ENCODE measurements at regions not wholly inside any gene's neighbourhood (a gene's known extent, or its start where the extent isn't known, plus 50 kb on each side); places are given as distances from the start of the nearest gene placed in this dataset.
"Not testable (repeated sequence)": the region's sequence is repeated elsewhere in the genome, so short reads cannot be mapped to it uniquely, and the experiment has no call there.

- H3K27ac ChIP-seq (ENCODE audit: low read depth, low read length): no peak overlapping the region
- no peak overlapping the region for H3K4me3 ChIP-seq (ENCODE audit: low read depth in 1 of 2, low read length in 2 of 2)
- no peaks in the 10 kb centered on the region for H3K9me3 ChIP-seq (ENCODE audit: low read length)
- no peaks in the 10 kb centered on the region for H3K27me3 ChIP-seq (ENCODE audit: control insufficient read depth in 1 of 2, insufficient read depth in 2 of 2, low read length in 2 of 2)
- no peak overlapping the region for H3K9ac ChIP-seq (ENCODE audit: low read length)
- no peaks in the 10 kb centered on the region for H3K36me3 ChIP-seq (ENCODE audit: insufficient read depth, low read length)
- H3K4me1 ChIP-seq (ENCODE audit: insufficient read depth, low read length): no peaks in the 10 kb centered on the region
Observed at GRCh38 chr3:147521646-147522045, 112.5 kb downstream of the ZIC1 start.

- not testable (repeated sequence) for H3K9ac ChIP-seq (ENCODE audit: low read length); H3K27ac ChIP-seq (ENCODE audit: low read depth, low read length)
Observed at GRCh38 chr3:147522780-147523179, 113.6 kb downstream of the ZIC1 start.

GRCh38 chr3:147529551-147529950 lies 120.4 kb downstream of the ZIC1 start:
- H3K4me1 ChIP-seq (ENCODE audit: insufficient read depth, low read length): no peaks in the 10 kb centered on the region
- no peaks in the 10 kb centered on the region for H3K27me3 ChIP-seq (ENCODE audit: control insufficient read depth in 1 of 2, insufficient read depth in 2 of 2, low read length in 2 of 2)
- H3K36me3 ChIP-seq (ENCODE audit: insufficient read depth, low read length): no peaks in the 10 kb centered on the region
- H3K9me3 ChIP-seq (ENCODE audit: low read length): no peaks in the 10 kb centered on the region
- H3K27ac ChIP-seq (ENCODE audit: low read depth, low read length): no peak overlapping the region
- no peak overlapping the region for H3K4me3 ChIP-seq (ENCODE audit: low read depth in 1 of 2, low read length in 2 of 2)
- H3K9ac ChIP-seq (ENCODE audit: low read length): no peak overlapping the region

More at GRCh38 chr3:147522780-147523179, 113.6 kb downstream of the ZIC1 start:
- H3K27me3 ChIP-seq (ENCODE audit: control insufficient read depth in 1 of 2, insufficient read depth in 2 of 2, low read length in 2 of 2); H3K36me3 ChIP-seq (ENCODE audit: insufficient read depth, low read length); H3K9me3 ChIP-seq (ENCODE audit: low read length); H3K4me1 ChIP-seq (ENCODE audit: insufficient read depth, low read length); H3K4me3 ChIP-seq (ENCODE audit: low read depth in 1 of 2, low read length in 2 of 2): not testable (repeated sequence)

GRCh38 chr3:147538034-147538433 lies 128.9 kb downstream of the ZIC1 start:
- Histone ChIP-seq H3K36me3 (ENCODE audit: insufficient read depth, low read length) (no peaks in the 10 kb centered on the region), H3K27ac (ENCODE audit: low read depth, low read length) (no peak overlapping the region), H3K9me3 (ENCODE audit: low read length) (peaks cover 13% of the 10 kb centered on the region), H3K27me3 (ENCODE audit: control insufficient read depth in 1 of 2, insufficient read depth in 2 of 2, low read length in 2 of 2) (no peaks in the 10 kb centered on the region), H3K9ac (ENCODE audit: low read length) (no peak overlapping the region), H3K4me1 (ENCODE audit: insufficient read depth, low read length) (no peaks in the 10 kb centered on the region), H3K4me3 (ENCODE audit: low read depth in 1 of 2, low read length in 2 of 2) (no peak overlapping the region)

- no peaks in the 10 kb centered on the region for H3K27me3 ChIP-seq (ENCODE audit: control insufficient read depth in 1 of 2, insufficient read depth in 2 of 2, low read length in 2 of 2)
- peaks cover 13% of the 10 kb centered on the region for H3K9me3 ChIP-seq (ENCODE audit: low read length)
- no peaks in the 10 kb centered on the region for H3K4me1 ChIP-seq (ENCODE audit: insufficient read depth, low read length)
- no peak overlapping the region for H3K27ac ChIP-seq (ENCODE audit: low read depth, low read length)
- H3K4me3 ChIP-seq (ENCODE audit: low read depth in 1 of 2, low read length in 2 of 2): no peak overlapping the region
- no peak overlapping the region for H3K9ac ChIP-seq (ENCODE audit: low read length)
- H3K36me3 ChIP-seq (ENCODE audit: insufficient read depth, low read length): no peaks in the 10 kb centered on the region
Observed at GRCh38 chr3:147540921-147541320, 131.8 kb downstream of the ZIC1 start.

GRCh38 chr3:147544290-147544689 lies 135.1 kb downstream of the ZIC1 start:
- Histone ChIP-seq H3K27ac (ENCODE audit: low read depth, low read length) (no peak overlapping the region), H3K36me3 (ENCODE audit: insufficient read depth, low read length) (no peaks in the 10 kb centered on the region), H3K4me1 (ENCODE audit: insufficient read depth, low read length) (no peaks in the 10 kb centered on the region), H3K9me3 (ENCODE audit: low read length) (peaks cover 13% of the 10 kb centered on the region), H3K9ac (ENCODE audit: low read length) (no peak overlapping the region), H3K27me3 (ENCODE audit: control insufficient read depth in 1 of 2, insufficient read depth in 2 of 2, low read length in 2 of 2) (no peaks in the 10 kb centered on the region), H3K4me3 (ENCODE audit: low read depth in 1 of 2, low read length in 2 of 2) (no peak overlapping the region)

GRCh38 chr3:147551491-147551890 lies 142.3 kb downstream of the ZIC1 start:
- Histone ChIP-seq H3K9ac (ENCODE audit: low read length) (no peak overlapping the region), H3K9me3 (ENCODE audit: low read length) (no peaks in the 10 kb centered on the region), H3K4me3 (ENCODE audit: low read depth in 1 of 2, low read length in 2 of 2) (no peak overlapping the region), H3K27ac (ENCODE audit: low read depth, low read length) (no peak overlapping the region), H3K4me1 (ENCODE audit: insufficient read depth, low read length) (no peaks in the 10 kb centered on the region), H3K36me3 (ENCODE audit: insufficient read depth, low read length) (no peaks in the 10 kb centered on the region), H3K27me3 (ENCODE audit: control insufficient read depth in 1 of 2, insufficient read depth in 2 of 2, low read length in 2 of 2) (no peaks in the 10 kb centered on the region)

GRCh38 chr3:147554332-147554731 lies 145.2 kb downstream of the ZIC1 start:
- Histone ChIP-seq H3K4me1 (ENCODE audit: insufficient read depth, low read length) (no peaks in the 10 kb centered on the region), H3K4me3 (ENCODE audit: low read depth in 1 of 2, low read length in 2 of 2) (no peak overlapping the region), H3K27me3 (ENCODE audit: control insufficient read depth in 1 of 2, insufficient read depth in 2 of 2, low read length in 2 of 2) (no peaks in the 10 kb centered on the region), H3K27ac (ENCODE audit: low read depth, low read length) (no peak overlapping the region), H3K36me3 (ENCODE audit: insufficient read depth, low read length) (no peaks in the 10 kb centered on the region), H3K9ac (ENCODE audit: low read length) (no peak overlapping the region), H3K9me3 (ENCODE audit: low read length) (no peaks in the 10 kb centered on the region)

GRCh38 chr3:147572970-147573340 lies 163.8 kb downstream of the ZIC1 start:
- Histone ChIP-seq H3K4me1 (ENCODE audit: insufficient read depth, low read length) (no peaks in the 10 kb centered on the region), H3K36me3 (ENCODE audit: insufficient read depth, low read length) (no peaks in the 10 kb centered on the region), H3K9ac (ENCODE audit: low read length) (no peak overlapping the region), H3K27ac (ENCODE audit: low read depth, low read length) (no peak overlapping the region), H3K4me3 (ENCODE audit: low read depth in 1 of 2, low read length in 2 of 2) (no peak overlapping the region), H3K27me3 (ENCODE audit: control insufficient read depth in 1 of 2, insufficient read depth in 2 of 2, low read length in 2 of 2) (no peaks in the 10 kb centered on the region), H3K9me3 (ENCODE audit: low read length) (no peaks in the 10 kb centered on the region)

- H3K27me3 ChIP-seq (ENCODE audit: control insufficient read depth in 1 of 2, insufficient read depth in 2 of 2, low read length in 2 of 2): no peaks in the 10 kb centered on the region
- no peaks in the 10 kb centered on the region for H3K4me1 ChIP-seq (ENCODE audit: insufficient read depth, low read length)
- H3K27ac ChIP-seq (ENCODE audit: low read depth, low read length): no peak overlapping the region
- H3K4me3 ChIP-seq (ENCODE audit: low read depth in 1 of 2, low read length in 2 of 2): no peak overlapping the region
- no peak overlapping the region for H3K9ac ChIP-seq (ENCODE audit: low read length)
- no peaks in the 10 kb centered on the region for H3K9me3 ChIP-seq (ENCODE audit: low read length)
- no peaks in the 10 kb centered on the region for H3K36me3 ChIP-seq (ENCODE audit: insufficient read depth, low read length)
Observed at GRCh38 chr3:147574621-147575020, 165.5 kb downstream of the ZIC1 start.

GRCh38 chr3:147575391-147575790 lies 166.2 kb downstream of the ZIC1 start:
- Histone ChIP-seq H3K27me3 (ENCODE audit: control insufficient read depth in 1 of 2, insufficient read depth in 2 of 2, low read length in 2 of 2) (no peaks in the 10 kb centered on the region), H3K4me3 (ENCODE audit: low read depth in 1 of 2, low read length in 2 of 2) (no peak overlapping the region), H3K36me3 (ENCODE audit: insufficient read depth, low read length) (no peaks in the 10 kb centered on the region), H3K4me1 (ENCODE audit: insufficient read depth, low read length) (no peaks in the 10 kb centered on the region), H3K9ac (ENCODE audit: low read length) (no peak overlapping the region), H3K27ac (ENCODE audit: low read depth, low read length) (no peak overlapping the region), H3K9me3 (ENCODE audit: low read length) (no peaks in the 10 kb centered on the region)

- Histone ChIP-seq H3K4me3 (ENCODE audit: low read depth in 1 of 2, low read length in 2 of 2) (no peak overlapping the region), H3K4me1 (ENCODE audit: insufficient read depth, low read length) (no peaks in the 10 kb centered on the region), H3K9me3 (ENCODE audit: low read length) (no peaks in the 10 kb centered on the region), H3K36me3 (ENCODE audit: insufficient read depth, low read length) (no peaks in the 10 kb centered on the region), H3K9ac (ENCODE audit: low read length) (no peak overlapping the region), H3K27ac (ENCODE audit: low read depth, low read length) (no peak overlapping the region), H3K27me3 (ENCODE audit: control insufficient read depth in 1 of 2, insufficient read depth in 2 of 2, low read length in 2 of 2) (no peaks in the 10 kb centered on the region)
Observed at GRCh38 chr3:147582642-147583041, 173.5 kb downstream of the ZIC1 start.
